Neural progenitor cell (in vitro differentiated cells): ENCODE measurements at regions not wholly inside any gene's neighbourhood (a gene's known extent, or its start where the extent isn't known, plus 50 kb on each side); places are given as distances from the start of the nearest gene placed in this dataset.

Experiments used
- DNase-seq: peaks from one replicate; pipeline ENCODE4 v3.0.0-alpha.2; 2016; ENCODE audit warnings: low spot score
- H2AFZ ChIP-seq: fragments of 200-600 bp; sonication (generic); replicated peaks from 2 replicates; pipeline ENCODE4 v1.6.1; 2016; ENCODE audit warnings: antibody characterized with exemption
- H3F3A ChIP-seq: fragments of 200-600 bp; sonication (generic); 2 replicates; pipeline ENCODE4 v1.6.1; 2016; ENCODE audit warnings: antibody characterized with exemption, low read depth
- H3K27ac ChIP-seq: fragments of 200-600 bp; sonication (generic); 2 replicates; pipeline ENCODE4 v1.5.1; 2016; ENCODE audit warnings: mild to moderate bottlenecking
- H3K27me3 ChIP-seq: fragments of 200-600 bp; sonication (generic); 2 replicates; pipeline ENCODE4 v1.6.1; 2016; ENCODE audit warnings: mild to moderate bottlenecking, moderate library complexity
- H3K36me3 ChIP-seq: fragments of 200-600 bp; sonication (generic); 2 replicates; pipeline ENCODE4 v1.5.1; 2016
- H3K4me1 ChIP-seq: fragments of 200-600 bp; sonication (generic); 2 replicates; pipeline ENCODE4 v1.6.1; 2016; ENCODE audit warnings: mixed run types
- H3K4me2 ChIP-seq: fragments of 200-600 bp; sonication (generic); 2 replicates; pipeline ENCODE4 v1.6.1; 2016
- H3K4me3 ChIP-seq: fragments of 200-600 bp; sonication (generic); 2 replicates; pipeline ENCODE4 v1.5.1; 2016
- H3K79me2 ChIP-seq: fragments of 200-600 bp; sonication (generic); 2 replicates; pipeline ENCODE4 v1.6.1; 2016; ENCODE audit warnings: low read depth
- H3K9ac ChIP-seq: fragments of 200-600 bp; sonication (generic); 2 replicates; pipeline ENCODE4 v1.6.1; 2016
- H3K9me3 ChIP-seq: fragments of 200-600 bp; sonication (generic); 2 replicates; pipeline ENCODE4 v1.5.1; 2016; ENCODE audit warnings: low read depth
- H4K20me1 ChIP-seq: fragments of 200-600 bp; sonication (generic); 2 replicates; pipeline ENCODE4 v1.6.1; 2016; ENCODE audit warnings: low read depth
- H3K27ac Mint-ChIP-seq: 3 replicates; pipeline ENCODE4 v1.8.0; 2021; ENCODE audit warnings: mixed read lengths
- H3K27me3 Mint-ChIP-seq: 2 replicates; pipeline ENCODE4 v1.8.0; 2022; ENCODE audit warnings: low read depth, mild to moderate bottlenecking, inconsistent platforms, moderate library complexity, mixed read lengths; ENCODE audit not compliant: insufficient read depth
- H3K36me3 Mint-ChIP-seq: 3 replicates; pipeline ENCODE4 v1.8.0; 2021; ENCODE audit warnings: mixed read lengths
- H3K4me1 Mint-ChIP-seq: 3 replicates; pipeline ENCODE4 v1.8.0; 2021; ENCODE audit warnings: mixed read lengths
- H3K4me3 Mint-ChIP-seq: 3 replicates; pipeline ENCODE4 v1.8.0; 2021; ENCODE audit warnings: mild to moderate bottlenecking, moderate library complexity, mixed read lengths
- H3K9me3 Mint-ChIP-seq: 3 replicates; pipeline ENCODE4 v1.8.0; 2020; ENCODE audit warnings: mixed read lengths
- EZH2 ChIP-seq: fragments of 200-600 bp; sonication (generic); IDR thresholded peaks from 2 replicates; pipeline ENCODE4 v1.6.1; 2017; ENCODE audit warnings: antibody characterized with exemption, mild to moderate bottlenecking, moderate library complexity
- EZH2phosphoT487 ChIP-seq: fragments of 200-600 bp; sonication (generic); IDR thresholded peaks from 2 replicates; pipeline ENCODE4 v1.6.1; 2017; ENCODE audit warnings: antibody characterized with exemption
- TF ChIP-seq, protein P1 (sequence below): fragments of 200-600 bp; sonication (generic); IDR thresholded peaks from 2 replicates; pipeline ENCODE4 v1.5.1; 2017; ENCODE audit warnings: antibody characterized with exemption, mild to moderate bottlenecking

DNA sequence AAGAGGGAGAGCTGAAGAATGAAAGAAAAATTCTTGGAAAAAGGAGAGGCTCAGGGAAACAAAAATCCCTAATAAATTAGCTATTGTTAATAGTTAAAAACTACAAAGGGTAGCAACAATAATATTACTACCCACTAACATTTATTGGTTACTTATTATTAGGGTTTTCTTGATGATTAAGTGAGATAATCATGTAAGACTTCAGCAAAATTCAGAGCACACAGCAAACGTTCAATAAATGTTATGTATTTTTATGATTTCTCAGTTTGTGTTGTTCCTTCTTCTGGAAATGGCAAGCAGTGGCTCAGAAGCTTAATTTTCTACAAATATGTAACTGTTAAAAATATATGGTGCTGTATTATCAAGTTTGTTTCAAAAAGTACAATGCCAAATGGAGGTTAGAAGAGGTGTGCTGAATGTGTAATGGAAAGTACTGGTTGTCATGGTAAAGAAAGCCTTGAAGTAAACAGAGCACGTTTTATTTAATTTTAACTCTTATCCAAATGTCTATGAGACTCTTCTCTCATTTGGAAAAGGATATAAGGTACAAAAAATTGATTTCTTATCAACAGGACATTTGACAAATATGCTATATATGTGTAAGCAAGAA lies 226.0 kb upstream of the ATP10B start:
- Histone ChIP-seq H3K27ac (no peak overlapping the region), H3K27me3 (no peaks in the 10 kb centered on the region), H3K9ac (no peak overlapping the region), H3K36me3 (no peaks in the 10 kb centered on the region), H3K9me3 (no peaks in the 10 kb centered on the region), H4K20me1 (no peaks in the 10 kb centered on the region), H3F3A (no peaks in the 10 kb centered on the region), H3K79me2 (no peaks in the 10 kb centered on the region), H2AFZ (no peak overlapping the region), H3K4me1 (no peaks in the 10 kb centered on the region), H3K4me2 (no peak overlapping the region), H3K4me3 (no peak overlapping the region)
- Mint-ChIP-seq H3K4me1 (no peaks in the 10 kb centered on the region), H3K27me3 (peaks cover 2% of the 10 kb centered on the region), H3K4me3 (no peak overlapping the region), H3K9me3 (no peaks in the 10 kb centered on the region), H3K36me3 (no peaks in the 10 kb centered on the region), H3K27ac (no peak overlapping the region)
- no peak for DNase-seq
- TF ChIP-seq EZH2phosphoT487 (no peak), EZH2 (no peak)
- TF ChIP-seq, protein P1, sequence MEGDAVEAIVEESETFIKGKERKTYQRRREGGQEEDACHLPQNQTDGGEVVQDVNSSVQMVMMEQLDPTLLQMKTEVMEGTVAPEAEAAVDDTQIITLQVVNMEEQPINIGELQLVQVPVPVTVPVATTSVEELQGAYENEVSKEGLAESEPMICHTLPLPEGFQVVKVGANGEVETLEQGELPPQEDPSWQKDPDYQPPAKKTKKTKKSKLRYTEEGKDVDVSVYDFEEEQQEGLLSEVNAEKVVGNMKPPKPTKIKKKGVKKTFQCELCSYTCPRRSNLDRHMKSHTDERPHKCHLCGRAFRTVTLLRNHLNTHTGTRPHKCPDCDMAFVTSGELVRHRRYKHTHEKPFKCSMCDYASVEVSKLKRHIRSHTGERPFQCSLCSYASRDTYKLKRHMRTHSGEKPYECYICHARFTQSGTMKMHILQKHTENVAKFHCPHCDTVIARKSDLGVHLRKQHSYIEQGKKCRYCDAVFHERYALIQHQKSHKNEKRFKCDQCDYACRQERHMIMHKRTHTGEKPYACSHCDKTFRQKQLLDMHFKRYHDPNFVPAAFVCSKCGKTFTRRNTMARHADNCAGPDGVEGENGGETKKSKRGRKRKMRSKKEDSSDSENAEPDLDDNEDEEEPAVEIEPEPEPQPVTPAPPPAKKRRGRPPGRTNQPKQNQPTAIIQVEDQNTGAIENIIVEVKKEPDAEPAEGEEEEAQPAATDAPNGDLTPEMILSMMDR, result no peak

DNA sequence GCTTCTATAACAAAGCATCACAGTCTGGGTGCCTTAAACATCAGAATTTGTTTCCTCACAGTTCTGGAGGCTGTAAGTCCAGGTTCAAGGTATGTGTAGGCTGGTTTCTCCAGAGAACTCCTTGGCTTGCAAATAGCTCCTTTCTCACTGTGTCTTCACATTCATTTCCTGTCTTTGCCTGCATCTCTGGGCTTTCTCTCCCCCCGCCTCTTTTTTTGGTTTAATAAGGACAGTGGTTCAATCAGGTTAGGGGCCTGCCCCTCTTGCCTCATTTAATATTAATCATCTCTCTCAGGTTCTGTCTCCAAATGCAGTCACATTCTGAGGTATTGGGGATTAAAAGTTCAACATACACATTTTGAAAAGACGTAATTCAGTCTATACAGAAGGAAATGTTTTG lies 225.5 kb upstream of the ATP10B start:
- Mint-ChIP-seq H3K4me3 (no peak overlapping the region), H3K9me3 (no peaks in the 10 kb centered on the region), H3K27ac (no peak overlapping the region), H3K4me1 (no peaks in the 10 kb centered on the region), H3K36me3 (no peaks in the 10 kb centered on the region), H3K27me3 (peaks cover 2% of the 10 kb centered on the region)
- DNase-seq, result no peak
- no peaks in the 10 kb centered on the region for H3K4me1 ChIP-seq
- no peaks in the 10 kb centered on the region for H3F3A ChIP-seq
- H3K36me3 ChIP-seq, result no peaks in the 10 kb centered on the region
- no peak overlapping the region for H2AFZ ChIP-seq
- no peak overlapping the region for H3K27ac ChIP-seq
- TF ChIP-seq EZH2phosphoT487, result no peak
- TF ChIP-seq, protein P1, result no peak
- TF ChIP-seq EZH2, result no peak
- H3K4me3 ChIP-seq, result no peak overlapping the region
- H3K9me3 ChIP-seq, result no peaks in the 10 kb centered on the region
- no peak overlapping the region for H3K9ac ChIP-seq
- H3K4me2 ChIP-seq, result no peak overlapping the region
- H3K79me2 ChIP-seq, result no peaks in the 10 kb centered on the region
- H3K27me3 ChIP-seq, result no peaks in the 10 kb centered on the region
- no peaks in the 10 kb centered on the region for H4K20me1 ChIP-seq

DNA sequence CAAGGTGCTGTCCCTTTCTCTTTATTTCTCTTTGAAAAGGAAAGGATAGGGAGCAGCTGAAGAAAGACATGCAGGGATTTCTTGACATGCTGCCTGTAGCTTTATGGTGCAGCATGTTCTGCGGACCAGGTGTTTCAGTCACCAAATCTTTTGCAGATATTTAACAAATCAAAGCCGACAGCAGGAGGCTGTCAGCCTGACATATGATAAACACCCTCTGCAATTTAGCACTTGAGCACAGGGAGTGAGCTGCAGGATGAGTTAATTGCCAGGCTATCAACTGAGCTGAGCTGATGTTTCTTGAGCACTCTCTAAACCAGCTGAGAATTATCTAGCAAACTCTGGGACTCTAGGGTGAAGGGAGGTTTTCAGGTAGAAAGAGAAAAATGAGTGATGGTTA lies 212.8 kb upstream of the ATP10B start:
- Histone ChIP-seq H3K27ac (no peak overlapping the region), H3K4me1 (no peaks in the 10 kb centered on the region)

More for the DNA sequence above, 212.8 kb upstream of the ATP10B start:
- H3K4me2 ChIP-seq, result no peak overlapping the region
- no peak for TF ChIP-seq EZH2
- TF ChIP-seq, protein P1, result no peak
- no peak for TF ChIP-seq EZH2phosphoT487
- H3K4me3 ChIP-seq, result no peak overlapping the region
- no peak overlapping the region for H3K9ac ChIP-seq
- H3K4me3 Mint-ChIP-seq, result no peak overlapping the region
- H3F3A ChIP-seq, result no peaks in the 10 kb centered on the region
- no peaks in the 10 kb centered on the region for H3K36me3 Mint-ChIP-seq
- H3K27me3 Mint-ChIP-seq, result peaks cover 4% of the 10 kb centered on the region
- no peaks in the 10 kb centered on the region for H3K79me2 ChIP-seq
- no peak overlapping the region for H2AFZ ChIP-seq
- H3K4me1 Mint-ChIP-seq, result no peaks in the 10 kb centered on the region
- H3K27me3 ChIP-seq, result no peaks in the 10 kb centered on the region
- no peaks in the 10 kb centered on the region for H3K36me3 ChIP-seq
- no peaks in the 10 kb centered on the region for H3K9me3 ChIP-seq
- DNase-seq, result no peak
- no peaks in the 10 kb centered on the region for H4K20me1 ChIP-seq
- no peak overlapping the region for H3K27ac Mint-ChIP-seq
- H3K9me3 Mint-ChIP-seq, result no peaks in the 10 kb centered on the region
